Islet precursor cell (in vitro differentiated cells): ENCODE measurements at regions not wholly inside any gene's neighbourhood (a gene's known extent, or its start where the extent isn't known, plus 50 kb on each side); places are given as distances from the start of the nearest gene placed in this dataset.
A peak's percentile ranks its signal among the peaks of the same experiment; 100 is the strongest.
"Not testable (repeated sequence)": the region's sequence is repeated elsewhere in the genome, so short reads cannot be mapped to it uniquely, and the experiment has no call there.

Experiments
- DNase-seq: peaks from one replicate; pipeline ENCODE4 v3.0.0-alpha.2; 2018

- no peak for DNase-seq
These were observed 54.9 kb downstream of the NKX2-1 start for GRCh38 chr14:36465178-36465577.

GRCh38 chr14:36462890-36463289 lies 57.1 kb downstream of the NKX2-1 start:
- no peak for DNase-seq

- no peak for DNase-seq
These were observed 64.8 kb downstream of the NKX2-1 start for GRCh38 chr14:36455241-36455627.

- DNase-seq, result no peak
These were observed 65.3 kb downstream of the NKX2-1 start for GRCh38 chr14:36454599-36455240.

GRCh38 chr14:36452860-36453259 lies 67.2 kb downstream of the NKX2-1 start:
- DNase-seq, result no peak

- DNase-seq, result no peak
These were observed 68.5 kb downstream of the NKX2-1 start for GRCh38 chr14:36451310-36452065.

- no peak for DNase-seq
These were observed 69.5 kb downstream of the NKX2-1 start for GRCh38 chr14:36450550-36450949.

GRCh38 chr14:36449903-36450302 lies 70.1 kb downstream of the NKX2-1 start:
- DNase-seq, result no peak

GRCh38 chr14:36443374-36443773 lies 76.7 kb downstream of the NKX2-1 start:
- no peak for DNase-seq

- no peak for DNase-seq
These were observed 77.2 kb downstream of the NKX2-1 start for GRCh38 chr14:36442824-36443241.

- no peak for DNase-seq
These were observed 78.7 kb downstream of the NKX2-1 start for GRCh38 chr14:36441283-36441682.

GRCh38 chr14:36439766-36440165 lies 80.3 kb downstream of the NKX2-1 start:
- DNase-seq, result no peak

- no peak for DNase-seq
These were observed 81.1 kb downstream of the NKX2-1 start for GRCh38 chr14:36438883-36439282.

GRCh38 chr14:36430662-36431084 lies 89.4 kb downstream of the NKX2-1 start:
- DNase-seq, result no peak

GRCh38 chr14:36430169-36430568 lies 89.9 kb downstream of the NKX2-1 start:
- DNase-seq, result no peak

- no peak for DNase-seq
These were observed 90.3 kb downstream of the NKX2-1 start for GRCh38 chr14:36429692-36430091.

- DNase-seq, result no peak
These were observed 91.7 kb downstream of the NKX2-1 start for GRCh38 chr14:36428350-36428749.

GRCh38 chr14:36426836-36427235 lies 93.2 kb downstream of the NKX2-1 start:
- DNase-seq, result peak; percentile 73

GRCh38 chr14:36426113-36426512 lies 93.9 kb downstream of the NKX2-1 start:
- DNase-seq, result no peak

GRCh38 chr14:36424478-36425102 lies 95.4 kb downstream of the NKX2-1 start:
- no peak for DNase-seq

- no peak for DNase-seq
These were observed 96.6 kb downstream of the NKX2-1 start for GRCh38 chr14:36423430-36423829.

- no peak for DNase-seq
These were observed 99.8 kb upstream of the MBIP start for GRCh38 chr14:36420149-36420687.

- no peak for DNase-seq
These were observed 98.5 kb upstream of the MBIP start for GRCh38 chr14:36418937-36419336.

- DNase-seq, result not testable (repeated sequence)
These were observed 91.5 kb upstream of the MBIP start for GRCh38 chr14:36411951-36412350.
